Neural progenitor cell (in vitro differentiated cells): ENCODE measurements at regions not wholly inside any gene's neighbourhood (a gene's known extent, or its start where the extent isn't known, plus 50 kb on each side); places are given as distances from the start of the nearest gene placed in this dataset.

Experiments
- EZH2 ChIP-seq: fragments of 200-600 bp; sonication (generic); IDR thresholded peaks from 2 replicates; pipeline ENCODE4 v1.6.1; 2017; ENCODE audit warnings: antibody characterized with exemption, mild to moderate bottlenecking, moderate library complexity
- TF ChIP-seq, protein P1 (sequence below): fragments of 200-600 bp; sonication (generic); IDR thresholded peaks from 2 replicates; pipeline ENCODE4 v1.5.1; 2017; ENCODE audit warnings: antibody characterized with exemption, mild to moderate bottlenecking

- TF ChIP-seq, protein P1, sequence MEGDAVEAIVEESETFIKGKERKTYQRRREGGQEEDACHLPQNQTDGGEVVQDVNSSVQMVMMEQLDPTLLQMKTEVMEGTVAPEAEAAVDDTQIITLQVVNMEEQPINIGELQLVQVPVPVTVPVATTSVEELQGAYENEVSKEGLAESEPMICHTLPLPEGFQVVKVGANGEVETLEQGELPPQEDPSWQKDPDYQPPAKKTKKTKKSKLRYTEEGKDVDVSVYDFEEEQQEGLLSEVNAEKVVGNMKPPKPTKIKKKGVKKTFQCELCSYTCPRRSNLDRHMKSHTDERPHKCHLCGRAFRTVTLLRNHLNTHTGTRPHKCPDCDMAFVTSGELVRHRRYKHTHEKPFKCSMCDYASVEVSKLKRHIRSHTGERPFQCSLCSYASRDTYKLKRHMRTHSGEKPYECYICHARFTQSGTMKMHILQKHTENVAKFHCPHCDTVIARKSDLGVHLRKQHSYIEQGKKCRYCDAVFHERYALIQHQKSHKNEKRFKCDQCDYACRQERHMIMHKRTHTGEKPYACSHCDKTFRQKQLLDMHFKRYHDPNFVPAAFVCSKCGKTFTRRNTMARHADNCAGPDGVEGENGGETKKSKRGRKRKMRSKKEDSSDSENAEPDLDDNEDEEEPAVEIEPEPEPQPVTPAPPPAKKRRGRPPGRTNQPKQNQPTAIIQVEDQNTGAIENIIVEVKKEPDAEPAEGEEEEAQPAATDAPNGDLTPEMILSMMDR: no peak
- TF ChIP-seq EZH2: no peak
These were observed 51.4 kb upstream of the IQSEC1 start for GRCh38 chr3:13124631-13125030.
